Stomach (tissue), 8 donors: ENCODE measurements at regions not wholly inside any gene's neighbourhood (a gene's known extent, or its start where the extent isn't known, plus 50 kb on each side); places are given as distances from the start of the nearest gene placed in this dataset.

Experiments
- DNase-seq, 2 donors: peaks; one replicate each; pipeline versions ENCODE4 v3.0.0 to v3.0.0-alpha.2; 2013 to 2019
- H3K27ac ChIP-seq, 5 donors: fragments of 200-600 bp in 4 of 5; sonication (generic) in 4 of 5; one replicate each; pipeline ENCODE4 v1.5.1; 2013 to 2019; ENCODE audit warnings: mild to moderate bottlenecking in 1 of 5, moderate library complexity in 1 of 5
- H3K27me3 ChIP-seq, 3 donors: fragments of 200-600 bp; sonication (generic); one replicate each; pipeline ENCODE4 v1.5.1; 2017 to 2019; ENCODE audit warnings: mixed run types in 1 of 3
- H3K36me3 ChIP-seq, 4 donors: fragments of 200-600 bp; sonication (generic); 1 replicate in 3 of 4; 2 replicates in 1 of 4; pipeline ENCODE4 v1.5.1; 2016 to 2019
- H3K4me1 ChIP-seq, 4 donors: fragments of 200-600 bp; sonication (generic); one replicate each; pipeline ENCODE4 v1.5.1; 2016 to 2019
- H3K4me3 ChIP-seq, 4 donors: fragments of 200-600 bp; sonication (generic) in 3 of 4; one replicate each; pipeline ENCODE4 v1.5.1; 2016 to 2019; ENCODE audit warnings: mild to moderate bottlenecking in 1 of 4
- H3K9me3 ChIP-seq, 4 donors: fragments of 200-600 bp; sonication (generic); one replicate each; pipeline ENCODE4 v1.5.1; 2016 to 2019
- CTCF ChIP-seq, 7 experiments: fragments of 450-650 bp in 4 of 7; fragments of 200-600 bp in 3 of 7; sonication (generic) in 3 of 7; IDR thresholded peaks; one replicate each; pipeline ENCODE4 v1.5.1; 2016 to 2019; ENCODE audit warnings: antibody characterized with exemption in 7 of 7, control low read depth in 2 of 7, mild to moderate bottlenecking in 1 of 7
- EP300 ChIP-seq: sonication (generic); formaldehyde crosslinking; IDR thresholded peaks from one replicate; pipeline ENCODE4 v1.6.1; 2017; ENCODE audit warnings: antibody characterized with exemption
- POLR2A ChIP-seq, 4 donors: fragments of 450-650 bp; IDR thresholded peaks; one replicate each; pipeline ENCODE4 v1.6.1; 2016; ENCODE audit warnings: antibody characterized with exemption in 4 of 4, control low read depth in 2 of 4, mild to moderate bottlenecking in 1 of 4, moderate library complexity in 1 of 4
- POLR2AphosphoS5 ChIP-seq, 3 donors: sonication (generic); formaldehyde crosslinking; IDR thresholded peaks; one replicate each; pipeline ENCODE4 v1.6.1; 2016; ENCODE audit warnings: antibody characterized with exemption in 3 of 3
- WGBS, 5 donors: extraction: QIAGEN DNeasy Blood & Tissue Kit in 3 of 5; methylation state at CpG; one replicate each; pipeline versions ENCODE4 v1.1.5 to v1.1.7; 2013 to 2018; 5-methylcytosine and 5-hydroxymethylcytosine counted together
- intact Hi-C: fragments of 100-400 bp; cut with DNase I; formaldehyde crosslinking; loops from one replicate; pipeline ENCODE4 v1.15.1; 2023; ENCODE audit warnings: low total_unique reads
- donor health status: healthy with polysubstance abuse.
- donor health status: Bipolar disorder and iron deficiency.
- donor health status: healthy.

DNA sequence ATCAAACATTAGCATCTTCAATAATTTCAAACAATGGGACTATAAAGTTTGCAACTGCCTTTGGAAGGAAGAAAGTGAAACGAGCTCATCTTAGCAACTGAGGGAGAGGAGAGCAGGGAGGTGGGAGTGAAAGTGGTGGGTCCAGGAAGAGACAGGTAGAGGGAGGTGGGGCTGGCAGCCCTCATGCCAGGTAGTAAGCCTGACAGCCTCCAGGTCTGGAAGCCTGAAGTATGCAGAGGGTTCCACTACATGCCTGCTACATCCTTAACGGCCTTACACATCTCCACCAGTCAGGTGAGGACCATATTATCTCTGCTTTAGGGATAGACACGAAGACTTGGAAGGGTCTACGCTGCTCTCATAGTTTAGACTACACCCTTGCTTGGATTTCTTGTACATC is 201.1 kb upstream of the TWIST2 start:
- H3K27me3 ChIP-seq = peaks cover 0 to 5% (median 0%) of the 10 kb centered on the region in 3 donors
- H3K27ac ChIP-seq = peak overlapping the region in 1 of 5 donors; percentile 83
- no peaks in the 10 kb centered on the region for H3K9me3 ChIP-seq
- no peak overlapping the region for H3K4me3 ChIP-seq
- peaks cover 0 to 8% (median 4%) of the 10 kb centered on the region in 4 donors for H3K4me1 ChIP-seq
- intact Hi-C loops = no loop called here
- WGBS, 5 donors = 73 to 79% (median 75%) methylated on average over 4 of the region's 4 CpGs
- TF ChIP-seq CTCF (IDR thresholded peaks at IDR 0.05) = no peak
- TF ChIP-seq POLR2A (IDR thresholded peaks at IDR 0.05) = no peak
- no peak for TF ChIP-seq POLR2AphosphoS5 (IDR thresholded peaks at IDR 0.05)
- no peak for TF ChIP-seq EP300
- no peak for DNase-seq
- H3K36me3 ChIP-seq = no peaks in the 10 kb centered on the region

GRCh38 chr2:238649123-238649522 is 198.8 kb upstream of the TWIST2 start:
- TF ChIP-seq CTCF (IDR thresholded peaks at IDR 0.05) = no peak
- no peak for TF ChIP-seq POLR2AphosphoS5 (IDR thresholded peaks at IDR 0.05)
- no peak for TF ChIP-seq POLR2A (IDR thresholded peaks at IDR 0.05)
- no peak for TF ChIP-seq EP300
- Histone ChIP-seq H3K27ac (no peak overlapping the region), H3K9me3 (no peaks in the 10 kb centered on the region), H3K27me3 (peaks cover 0 to 7% (median 0%) of the 10 kb centered on the region in 3 donors), H3K4me3 (no peak overlapping the region), H3K36me3 (no peaks in the 10 kb centered on the region), H3K4me1 (peaks cover 0 to 8% (median 4%) of the 10 kb centered on the region in 4 donors)
- no peak for DNase-seq
- intact Hi-C loops = no loop called here
- 78 to 90% (median 89%) methylated on average over 7 of the region's 7 CpGs for WGBS, 5 donors

DNA sequence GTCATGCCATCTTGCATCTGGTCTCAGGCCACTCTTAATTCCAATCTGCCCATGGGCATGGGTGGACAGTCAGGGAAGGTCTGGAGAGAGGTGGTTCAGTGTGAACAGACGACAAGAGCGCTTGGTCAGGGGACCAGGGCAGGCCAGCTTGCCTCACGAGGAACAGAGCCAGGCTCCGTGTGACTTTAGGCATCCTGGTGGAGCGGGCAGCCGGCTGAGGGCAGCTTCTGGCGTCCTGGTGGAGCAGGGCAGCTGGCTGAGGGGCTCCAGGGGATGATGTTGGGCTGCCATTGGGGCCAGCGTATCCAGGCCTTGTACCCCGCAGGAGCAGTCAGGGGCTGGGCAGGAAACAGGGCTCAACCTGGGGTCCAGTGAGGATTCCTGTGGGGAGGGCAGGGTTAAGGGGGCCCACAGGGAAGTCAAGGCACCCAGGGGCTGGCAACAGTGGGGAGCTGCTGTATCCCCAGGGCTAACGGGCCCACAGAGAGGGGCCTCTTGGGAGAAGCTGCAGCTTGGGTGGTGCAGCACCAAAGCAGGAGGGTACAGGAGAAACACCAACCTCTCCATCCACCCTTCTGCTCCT is 197.9 kb upstream of the TWIST2 start:
- WGBS, 5 donors = 83 to 100% (median 92%) methylated on average over 3 to 10 of the region's 10 CpGs

DNA sequence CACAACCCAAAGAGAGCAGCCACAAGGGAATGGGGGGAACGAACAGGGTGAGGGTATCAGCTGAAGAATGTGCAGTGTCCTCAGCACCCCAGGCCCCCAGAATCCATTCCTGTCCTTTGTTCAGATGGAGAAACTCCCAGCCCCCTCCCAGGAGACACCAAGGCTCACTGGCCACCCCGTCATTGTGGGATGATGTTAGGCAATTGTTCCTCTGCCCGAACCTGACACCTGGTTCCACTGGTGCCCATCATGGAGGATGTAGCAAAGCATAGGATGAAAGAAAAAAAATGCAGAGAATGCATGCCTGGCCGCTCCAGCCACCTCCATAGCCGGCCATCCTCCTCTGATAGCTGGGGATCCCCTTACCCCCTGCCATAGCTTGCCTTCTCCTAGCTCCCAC is 197.3 kb upstream of the TWIST2 start:
- intact Hi-C loops = no loop called here
- Histone ChIP-seq H3K27me3 (peaks cover 0 to 7% (median 0%) of the 10 kb centered on the region in 3 donors), H3K4me3 (no peak overlapping the region), H3K36me3 (no peaks in the 10 kb centered on the region), H3K9me3 (no peaks in the 10 kb centered on the region), H3K4me1 (peaks cover 0 to 6% (median 2%) of the 10 kb centered on the region in 4 donors), H3K27ac (no peak overlapping the region)
- 78 to 84% (median 82%) methylated on average over 5 of the region's 5 CpGs for WGBS, 5 donors
- TF ChIP-seq POLR2AphosphoS5 (IDR thresholded peaks at IDR 0.05) = no peak
- TF ChIP-seq EP300 = no peak
- TF ChIP-seq POLR2A (IDR thresholded peaks at IDR 0.05) = no peak
- no peak for TF ChIP-seq CTCF (IDR thresholded peaks at IDR 0.05)
- no peak for DNase-seq

More for the DNA sequence above, 197.9 kb upstream of the TWIST2 start:
- Histone ChIP-seq H3K27me3 (peaks cover 0 to 7% (median 0%) of the 10 kb centered on the region in 3 donors), H3K36me3 (no peaks in the 10 kb centered on the region), H3K4me1 (peaks cover 0 to 7% (median 2%) of the 10 kb centered on the region in 4 donors), H3K4me3 (no peak overlapping the region), H3K9me3 (no peaks in the 10 kb centered on the region), H3K27ac (no peak overlapping the region)
- TF ChIP-seq POLR2AphosphoS5 (IDR thresholded peaks at IDR 0.05) (no peak), CTCF (IDR thresholded peaks at IDR 0.05) (no peak), EP300 (no peak), POLR2A (IDR thresholded peaks at IDR 0.05) (no peak)
- no peak for DNase-seq
- intact Hi-C loops = no loop called here
